AG10803 (cell line): ENCODE measurements at regions not wholly inside any gene's neighbourhood (a gene's known extent, or its start where the extent isn't known, plus 50 kb on each side); places are given as distances from the start of the nearest gene placed in this dataset.

Experiments used
- DNase-seq: peaks from one replicate; pipeline ENCODE4 v3.0.0; 2010; ENCODE audit warnings: low read depth
- H3K4me3 ChIP-seq: 2 replicates; pipeline ENCODE4 v1.5.1; 2011; ENCODE audit warnings: mild to moderate bottlenecking, low read length, control low read depth
- TF ChIP-seq, protein P1 (sequence below): conservative IDR thresholded peaks from 2 replicates; pipeline ENCODE4 v1.5.1; 2011; ENCODE audit warnings: mild to moderate bottlenecking, low read length, control low read depth, inconsistent platforms

DNA sequence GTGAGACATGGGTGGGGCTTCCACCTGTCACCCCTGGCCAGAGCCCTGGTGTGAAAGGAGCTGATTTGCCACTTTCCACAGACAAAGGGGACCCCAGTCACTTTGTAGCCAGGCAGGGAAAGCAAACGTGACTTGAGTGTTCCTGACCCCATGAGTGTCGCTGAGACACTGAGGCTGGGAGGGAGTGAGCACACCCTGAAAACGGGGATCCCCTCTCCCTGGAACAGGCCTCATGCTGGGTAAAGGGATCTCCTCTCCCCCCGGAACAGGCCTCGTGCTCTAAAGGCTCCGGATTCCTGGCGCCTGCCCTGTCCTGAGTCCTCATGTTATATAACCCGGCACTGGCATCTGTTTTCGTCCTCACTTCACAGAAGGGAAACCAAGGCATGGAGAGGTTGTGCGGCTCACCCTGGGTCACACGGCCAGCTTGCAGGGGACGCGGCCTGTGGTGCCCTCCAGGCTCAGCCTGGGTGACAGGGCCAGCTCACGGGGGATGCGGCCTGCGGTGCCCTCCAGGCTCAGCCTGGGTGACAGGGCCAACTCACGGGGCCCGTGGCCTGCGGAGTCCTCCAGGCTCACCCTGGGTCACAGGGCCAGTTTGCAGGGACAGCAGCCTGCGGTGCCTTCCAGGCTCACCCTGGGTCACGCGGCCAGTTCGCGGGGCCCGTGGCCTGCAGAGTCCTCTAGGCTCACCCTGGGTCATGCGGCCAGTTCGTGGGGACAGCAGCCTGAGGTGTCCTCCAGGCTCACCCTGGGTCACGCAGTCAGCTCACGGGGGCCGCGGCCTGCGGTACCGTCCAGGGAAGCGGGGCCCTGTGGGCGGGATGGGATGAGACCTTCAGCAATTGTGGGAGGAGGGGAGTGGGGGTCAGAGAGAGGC, 104.7 kb downstream of the PDGFA start:
- DNase-seq = no peak
- TF ChIP-seq, protein P1, sequence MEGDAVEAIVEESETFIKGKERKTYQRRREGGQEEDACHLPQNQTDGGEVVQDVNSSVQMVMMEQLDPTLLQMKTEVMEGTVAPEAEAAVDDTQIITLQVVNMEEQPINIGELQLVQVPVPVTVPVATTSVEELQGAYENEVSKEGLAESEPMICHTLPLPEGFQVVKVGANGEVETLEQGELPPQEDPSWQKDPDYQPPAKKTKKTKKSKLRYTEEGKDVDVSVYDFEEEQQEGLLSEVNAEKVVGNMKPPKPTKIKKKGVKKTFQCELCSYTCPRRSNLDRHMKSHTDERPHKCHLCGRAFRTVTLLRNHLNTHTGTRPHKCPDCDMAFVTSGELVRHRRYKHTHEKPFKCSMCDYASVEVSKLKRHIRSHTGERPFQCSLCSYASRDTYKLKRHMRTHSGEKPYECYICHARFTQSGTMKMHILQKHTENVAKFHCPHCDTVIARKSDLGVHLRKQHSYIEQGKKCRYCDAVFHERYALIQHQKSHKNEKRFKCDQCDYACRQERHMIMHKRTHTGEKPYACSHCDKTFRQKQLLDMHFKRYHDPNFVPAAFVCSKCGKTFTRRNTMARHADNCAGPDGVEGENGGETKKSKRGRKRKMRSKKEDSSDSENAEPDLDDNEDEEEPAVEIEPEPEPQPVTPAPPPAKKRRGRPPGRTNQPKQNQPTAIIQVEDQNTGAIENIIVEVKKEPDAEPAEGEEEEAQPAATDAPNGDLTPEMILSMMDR = no peak
- no peak overlapping the region for H3K4me3 ChIP-seq

DNA sequence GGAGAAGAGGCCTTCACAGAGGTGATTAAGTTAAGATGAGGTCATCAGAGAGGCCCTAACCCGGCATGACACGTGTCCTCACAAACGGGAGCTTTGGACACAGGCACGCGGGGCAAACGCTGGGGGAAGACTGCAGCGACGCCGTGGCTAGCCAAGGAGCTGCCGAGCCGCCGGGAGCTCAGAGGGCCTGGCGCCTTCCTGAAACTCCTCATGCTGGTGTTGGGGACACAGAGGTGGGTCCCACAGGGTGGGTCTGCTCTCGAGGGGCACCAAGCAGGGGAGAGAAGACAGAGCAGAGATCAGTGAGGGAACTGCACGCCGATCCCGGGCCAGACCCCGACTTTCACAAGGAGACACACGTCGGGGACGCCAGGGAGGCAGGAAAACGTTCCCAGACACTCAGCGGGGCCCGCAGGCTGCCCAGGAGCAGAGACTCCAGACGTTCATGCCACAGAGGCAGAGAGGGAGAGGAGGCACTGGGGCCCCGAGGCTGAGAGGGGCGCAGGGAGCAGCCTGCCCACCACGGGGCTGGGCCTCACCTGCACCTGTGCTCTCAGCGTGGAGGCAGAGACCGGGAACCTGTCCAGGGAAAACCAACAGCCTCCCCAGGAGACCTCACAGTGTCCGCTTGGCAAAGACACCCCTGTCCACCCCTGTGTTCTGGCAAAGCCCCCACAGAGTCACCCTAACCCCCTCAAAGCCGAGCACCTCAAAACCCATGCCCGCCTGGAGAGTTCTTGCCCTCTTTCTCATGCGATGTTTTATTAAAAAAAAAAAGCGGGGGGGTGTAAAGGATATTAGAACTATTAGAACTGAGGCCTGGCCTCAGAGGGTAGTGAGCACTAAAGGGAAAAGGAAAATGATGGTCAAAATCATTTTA, 103.8 kb downstream of the PDGFA start:
- H3K4me3 ChIP-seq = no peak overlapping the region
- DNase-seq = no peak
- TF ChIP-seq, protein P1 = no peak

DNA sequence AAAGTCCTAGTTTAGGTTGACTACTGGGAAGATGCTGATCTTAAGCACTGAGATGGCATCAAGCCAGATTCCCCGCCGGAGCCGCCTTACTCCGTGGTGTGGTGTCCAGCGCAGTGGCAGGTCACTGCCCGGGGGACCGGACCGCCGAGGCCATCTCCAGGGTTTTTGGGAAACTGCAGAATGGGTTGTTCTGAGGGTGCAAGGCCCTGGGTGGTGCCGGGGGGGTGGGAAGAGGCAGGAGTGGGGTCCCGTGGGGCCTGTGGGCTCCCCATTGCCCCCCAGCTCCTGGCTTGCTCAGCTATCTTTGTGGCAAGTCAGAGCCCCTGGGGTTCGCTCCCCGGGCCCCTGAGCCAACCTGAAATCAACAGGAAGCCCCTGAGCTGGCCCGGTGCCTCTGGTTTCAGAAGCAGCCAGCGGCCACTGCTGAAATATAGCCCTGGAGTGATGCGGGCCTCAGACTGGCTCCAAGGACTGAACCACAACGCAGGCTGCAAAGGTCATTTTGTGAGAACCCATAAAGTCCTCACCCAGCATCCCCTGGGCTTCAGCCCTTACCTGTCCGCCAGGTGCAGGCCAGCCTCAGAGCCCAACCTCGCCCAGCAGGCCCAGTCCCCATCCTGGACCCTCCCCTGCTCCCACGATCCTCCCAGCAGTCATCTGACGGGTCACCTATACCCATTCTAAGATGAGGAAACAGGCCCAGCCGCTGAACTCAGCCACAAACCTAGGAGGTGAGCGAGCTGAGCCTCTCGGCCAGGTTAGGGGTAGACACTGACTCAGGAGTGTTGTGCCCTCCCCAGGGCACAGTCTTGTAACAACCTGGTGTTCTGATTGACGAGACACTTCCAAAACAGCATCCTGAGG, 102.7 kb downstream of the PDGFA start:
- no peak overlapping the region for H3K4me3 ChIP-seq
- TF ChIP-seq, protein P1 = no peak
- no peak for DNase-seq

DNA sequence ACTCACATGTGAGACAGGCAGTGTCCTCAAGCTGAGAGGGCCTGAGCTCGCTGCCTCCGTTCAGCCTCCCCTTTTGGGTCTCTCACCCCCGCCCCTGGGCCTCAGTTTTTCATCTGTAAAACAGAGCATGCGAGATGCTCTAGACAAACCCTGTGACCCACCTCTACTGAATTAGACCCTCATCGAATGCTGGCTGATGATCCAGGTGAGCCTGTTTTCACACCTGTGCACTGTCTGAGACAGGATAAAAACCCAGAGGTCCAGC, 102.1 kb downstream of the PDGFA start:
- no peak for DNase-seq
- H3K4me3 ChIP-seq = no peak overlapping the region
- TF ChIP-seq, protein P1 = no peak

DNA sequence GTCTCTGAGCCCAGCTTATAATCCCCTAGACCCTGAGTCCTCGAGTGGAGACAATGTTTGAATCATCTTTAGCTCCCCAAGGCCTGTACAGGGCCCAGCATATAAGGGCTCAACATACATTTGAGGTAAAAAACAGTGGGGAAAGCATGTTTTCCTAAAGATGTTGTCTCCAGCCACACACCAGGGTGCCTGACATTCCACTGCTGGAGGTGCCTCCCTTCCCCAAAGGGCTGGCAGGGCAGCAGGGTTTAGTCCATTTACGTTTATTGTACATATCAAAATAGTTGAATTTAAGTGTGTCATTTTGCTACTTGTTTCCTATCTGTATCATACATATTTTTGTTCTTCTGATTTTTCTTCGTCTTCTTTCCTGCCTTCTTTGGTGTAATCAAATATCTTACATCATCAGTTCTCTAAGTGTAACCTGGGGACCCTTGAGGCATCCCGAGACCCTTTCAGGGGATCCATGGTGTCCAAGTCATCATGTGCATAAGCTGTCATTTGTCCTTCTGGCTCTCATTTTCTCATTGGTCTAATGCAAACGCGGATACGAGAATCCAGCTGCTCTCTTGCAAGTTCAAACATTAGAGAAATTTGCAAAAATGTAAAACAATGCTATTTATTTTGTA, 101.6 kb downstream of the PDGFA start:
- DNase-seq = no peak
- no peak overlapping the region for H3K4me3 ChIP-seq
- TF ChIP-seq, protein P1 = no peak

DNA sequence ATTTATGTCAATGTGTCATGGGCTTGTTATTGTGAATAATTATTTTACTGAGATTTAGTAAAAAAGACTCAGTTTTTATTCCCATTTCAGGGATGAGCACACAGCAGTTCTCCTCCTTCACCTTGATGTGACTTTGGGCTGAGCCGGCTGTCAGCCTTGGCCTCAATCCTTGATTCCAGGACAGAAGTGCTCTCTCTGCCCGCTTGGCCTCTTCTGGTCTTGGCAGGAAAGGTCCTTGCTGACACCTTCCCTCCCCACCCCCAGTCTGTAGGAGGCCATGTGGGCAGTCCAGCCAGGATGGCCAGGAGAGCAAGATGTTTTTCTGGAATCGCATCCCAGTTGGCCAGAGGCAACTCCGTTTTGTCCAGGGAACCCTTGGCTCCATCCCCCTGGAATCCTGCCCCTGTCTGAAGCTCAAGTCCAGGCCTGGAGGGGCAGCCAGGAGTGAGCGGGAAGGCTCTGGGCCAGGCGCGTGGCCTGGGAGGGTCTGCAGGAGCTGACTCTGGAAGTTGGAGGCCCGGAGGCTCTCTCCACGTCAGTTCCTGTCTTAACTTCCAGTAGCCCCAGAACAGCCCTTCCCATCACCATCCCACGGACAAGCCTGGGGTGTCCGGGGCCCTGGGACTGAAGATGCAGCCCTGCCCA, 100.9 kb downstream of the PDGFA start:
- DNase-seq = no peak
- no peak overlapping the region for H3K4me3 ChIP-seq
- TF ChIP-seq, protein P1 = no peak
